Activated naive CD4-positive, alpha-beta T cell treated with anti-CD3 and anti-CD28 coated beads, Interleukin-2, amount 50 U/mL, for 72 hours (primary cell): ENCODE measurements at regions not wholly inside any gene's neighbourhood (a gene's known extent, or its start where the extent isn't known, plus 50 kb on each side); places are given as distances from the start of the nearest gene placed in this dataset.

Source experiments
- ATAC-seq, 2 donors: fragments of 150-1000 bp; cut with Tn5 transposase; 2 replicates each; pipeline ENCODE4 v1.10.0; 2021; ENCODE audit warnings: mild to moderate bottlenecking in 2 of 2, moderate library complexity in 2 of 2
- DNase-seq, 2 donors: peaks; one replicate each; pipeline ENCODE4 v3.0.0; 2021 to 2022; ENCODE audit warnings: low spot score in 2 of 2
- H3K27ac Mint-ChIP-seq, 2 donors: one replicate each; pipeline ENCODE4 v1.8.0; 2022; ENCODE audit warnings: mild to moderate bottlenecking in 2 of 2, mixed read lengths in 2 of 2
- H3K36me3 Mint-ChIP-seq, 2 donors: one replicate each; pipeline ENCODE4 v1.8.0; 2022; ENCODE audit warnings: mixed read lengths in 2 of 2
- H3K9me3 Mint-ChIP-seq, 2 donors: one replicate each; pipeline ENCODE4 v1.8.0; 2022; ENCODE audit warnings: mixed read lengths in 2 of 2

- Mint-ChIP-seq H3K36me3 (no peaks in the 10 kb centered on the region), H3K27ac (no peak overlapping the region), H3K9me3 (peaks cover 6 to 10% of the 10 kb centered on the region in 2 donors)
- ATAC-seq, result no peak
- no peak for DNase-seq
Observed at GRCh38 chr17:12341328-12341727, 320.7 kb downstream of the MAP2K4 start.

- DNase-seq, result no peak
- Mint-ChIP-seq H3K27ac (no peak overlapping the region), H3K9me3 (peaks cover 6 to 10% of the 10 kb centered on the region in 2 donors), H3K36me3 (no peaks in the 10 kb centered on the region)
- ATAC-seq, result no peak
Observed at GRCh38 chr17:12342161-12342560, 321.5 kb downstream of the MAP2K4 start.

- DNase-seq (peak in 1 of 2 donors; percentile 18), ATAC-seq (no peak)
- peaks cover 6 to 10% of the 10 kb centered on the region in 2 donors for H3K9me3 Mint-ChIP-seq
- H3K36me3 Mint-ChIP-seq, result no peaks in the 10 kb centered on the region
- H3K27ac Mint-ChIP-seq, result no peak overlapping the region
Observed at GRCh38 chr17:12342609-12343435, 322.1 kb downstream of the MAP2K4 start.

GRCh38 chr17:12348476-12348875, 317.2 kb upstream of the MYOCD start:
- no peak for ATAC-seq
- no peak overlapping the region for H3K27ac Mint-ChIP-seq
- H3K36me3 Mint-ChIP-seq, result no peaks in the 10 kb centered on the region
- H3K9me3 Mint-ChIP-seq, result peaks cover 8 to 10% of the 10 kb centered on the region in 2 donors
- DNase-seq, result no peak

GRCh38 chr17:12349297-12349696, 316.4 kb upstream of the MYOCD start:
- no peaks in the 10 kb centered on the region for H3K36me3 Mint-ChIP-seq
- H3K9me3 Mint-ChIP-seq, result peaks cover 8 to 10% of the 10 kb centered on the region in 2 donors
- no peak overlapping the region for H3K27ac Mint-ChIP-seq
- ATAC-seq, result no peak
- no peak for DNase-seq

GRCh38 chr17:12352127-12352526, 313.6 kb upstream of the MYOCD start:
- ATAC-seq (no peak), DNase-seq (no peak)
- Mint-ChIP-seq H3K27ac (no peak overlapping the region), H3K36me3 (no peaks in the 10 kb centered on the region), H3K9me3 (peaks cover 15 to 21% of the 10 kb centered on the region in 2 donors)

GRCh38 chr17:12357600-12357999, 308.1 kb upstream of the MYOCD start:
- no peak for ATAC-seq
- Mint-ChIP-seq H3K36me3 (no peaks in the 10 kb centered on the region), H3K9me3 (peaks cover 10 to 19% of the 10 kb centered on the region in 2 donors), H3K27ac (no peak overlapping the region)
- DNase-seq, result no peak

GRCh38 chr17:12358477-12358876, 307.2 kb upstream of the MYOCD start:
- Mint-ChIP-seq H3K9me3 (peaks cover 15 to 24% of the 10 kb centered on the region in 2 donors), H3K27ac (no peak overlapping the region), H3K36me3 (peaks cover 5 to 7% of the 10 kb centered on the region in 2 donors)
- DNase-seq, result no peak
- ATAC-seq, result no peak

GRCh38 chr17:12362853-12363455, 302.7 kb upstream of the MYOCD start:
- peaks cover 12 to 16% of the 10 kb centered on the region in 2 donors for H3K9me3 Mint-ChIP-seq
- no peak for DNase-seq
- ATAC-seq, result no peak
- peaks cover 5 to 7% of the 10 kb centered on the region in 2 donors for H3K36me3 Mint-ChIP-seq
- H3K27ac Mint-ChIP-seq, result peak overlapping the region in 1 of 2 donors; percentile 10

- ATAC-seq (no peak), DNase-seq (no peak)
- peaks cover 13 to 14% of the 10 kb centered on the region in 2 donors for H3K9me3 Mint-ChIP-seq
- peaks cover 5 to 7% of the 10 kb centered on the region in 2 donors for H3K36me3 Mint-ChIP-seq
- no peak overlapping the region for H3K27ac Mint-ChIP-seq
Observed at GRCh38 chr17:12365805-12366204, 299.9 kb upstream of the MYOCD start.

GRCh38 chr17:12369065-12369464, 296.6 kb upstream of the MYOCD start:
- Mint-ChIP-seq H3K9me3 (peaks cover 10 to 22% of the 10 kb centered on the region in 2 donors), H3K36me3 (no peaks in the 10 kb centered on the region), H3K27ac (no peak overlapping the region)
- ATAC-seq (no peak), DNase-seq (no peak)

- Mint-ChIP-seq H3K9me3 (peaks cover 4 to 19% of the 10 kb centered on the region in 2 donors), H3K27ac (no peak overlapping the region), H3K36me3 (no peaks in the 10 kb centered on the region)
- DNase-seq (no peak), ATAC-seq (no peak)
Observed at GRCh38 chr17:12376276-12376675, 289.4 kb upstream of the MYOCD start.

GRCh38 chr17:12386225-12386624, 279.5 kb upstream of the MYOCD start:
- Mint-ChIP-seq H3K9me3 (peaks cover 3 to 6% of the 10 kb centered on the region in 2 donors), H3K36me3 (no peaks in the 10 kb centered on the region), H3K27ac (no peak overlapping the region)
- ATAC-seq (no peak), DNase-seq (no peak)

GRCh38 chr17:12388226-12388625, 277.5 kb upstream of the MYOCD start:
- ATAC-seq (no peak), DNase-seq (no peak)
- Mint-ChIP-seq H3K36me3 (no peaks in the 10 kb centered on the region), H3K9me3 (peaks cover 0 to 7% of the 10 kb centered on the region in 2 donors), H3K27ac (no peak overlapping the region)

GRCh38 chr17:12389421-12389820, 276.3 kb upstream of the MYOCD start:
- Mint-ChIP-seq H3K9me3 (peaks cover 0 to 13% of the 10 kb centered on the region in 2 donors), H3K27ac (no peak overlapping the region), H3K36me3 (no peaks in the 10 kb centered on the region)
- DNase-seq, result no peak
- no peak for ATAC-seq

- ATAC-seq (no peak), DNase-seq (no peak)
- Mint-ChIP-seq H3K9me3 (peaks cover 4 to 18% of the 10 kb centered on the region in 2 donors), H3K27ac (no peak overlapping the region), H3K36me3 (no peaks in the 10 kb centered on the region)
Observed at GRCh38 chr17:12390631-12391030, 275.1 kb upstream of the MYOCD start.

GRCh38 chr17:12391468-12391867, 274.2 kb upstream of the MYOCD start:
- H3K27ac Mint-ChIP-seq, result no peak overlapping the region
- DNase-seq (no peak), ATAC-seq (no peak)
- H3K9me3 Mint-ChIP-seq, result peaks cover 7 to 19% of the 10 kb centered on the region in 2 donors
- H3K36me3 Mint-ChIP-seq, result no peaks in the 10 kb centered on the region
